ENCODE measurements at regions not wholly inside any gene's neighbourhood (a gene's known extent, or its start where the extent isn't known, plus 50 kb on each side); places are given as distances from the start of the nearest gene placed in this dataset.
"Not testable (repeated sequence)": the region's sequence is repeated elsewhere in the genome, so short reads cannot be mapped to it uniquely, and the experiment has no call there.

DNA sequence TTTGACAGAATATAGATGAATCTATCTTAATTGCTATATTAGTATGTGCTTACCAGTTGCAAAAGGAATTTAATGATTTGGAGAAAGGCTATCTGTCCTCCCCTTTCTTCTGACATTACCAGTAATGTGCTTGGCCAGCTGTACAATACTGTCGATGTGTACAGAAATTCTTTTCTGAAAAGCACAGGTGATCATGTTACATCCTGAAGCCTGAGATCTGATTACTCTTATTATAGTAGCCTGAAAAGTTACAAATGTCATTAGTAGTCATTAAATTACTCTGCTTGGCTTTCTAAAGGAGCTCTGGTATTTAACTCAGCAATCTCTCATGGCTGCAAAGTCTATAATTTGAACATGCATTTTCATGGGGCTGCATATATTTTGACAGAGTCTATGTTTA is 209.8 kb downstream of the PTPRC start:
- DNase-seq, result peak in 1 of 2 experiments; percentile 34
- H3K4me1 ChIP-seq, result peaks cover 9% of the 10 kb centered on the region
- H3K27me3 ChIP-seq, result no peaks in the 10 kb centered on the region
- H3K36me3 ChIP-seq, result no peaks in the 10 kb centered on the region
- H3K9me3 ChIP-seq (replicated peaks), result no peaks in the 10 kb centered on the region
- H3K27ac ChIP-seq, result peak overlapping the region; percentile 32
- no peak overlapping the region for H3K4me3 ChIP-seq

DNA sequence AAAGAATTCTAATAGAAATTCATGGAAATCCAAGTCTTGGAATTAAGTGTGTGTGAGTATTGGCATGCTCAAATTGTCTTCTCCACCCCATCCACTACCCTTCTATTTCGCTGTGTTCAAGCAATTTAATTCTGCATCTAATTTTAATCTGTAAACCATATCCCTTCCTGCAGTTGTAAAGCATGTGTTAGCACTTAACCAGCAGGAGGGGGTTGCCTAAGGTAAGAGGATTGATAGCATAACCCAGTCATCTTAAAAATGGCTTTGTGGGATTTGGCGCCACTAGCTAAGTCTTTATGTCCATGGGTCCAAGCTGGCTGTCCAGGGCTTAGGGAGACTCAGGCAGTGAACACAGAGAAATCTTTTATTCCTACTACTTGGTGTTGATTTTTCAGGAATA is 210.3 kb downstream of the PTPRC start:
- Histone ChIP-seq H3K9me3 (replicated peaks) (no peaks in the 10 kb centered on the region), H3K27me3 (no peaks in the 10 kb centered on the region), H3K4me3 (no peak overlapping the region), H3K36me3 (no peaks in the 10 kb centered on the region), H3K27ac (no peak overlapping the region; the same call in 1 of the 2 replicates), H3K4me1 (peaks cover 9% of the 10 kb centered on the region)
- DNase-seq, result peak in 1 of 2 experiments; percentile 28

DNA sequence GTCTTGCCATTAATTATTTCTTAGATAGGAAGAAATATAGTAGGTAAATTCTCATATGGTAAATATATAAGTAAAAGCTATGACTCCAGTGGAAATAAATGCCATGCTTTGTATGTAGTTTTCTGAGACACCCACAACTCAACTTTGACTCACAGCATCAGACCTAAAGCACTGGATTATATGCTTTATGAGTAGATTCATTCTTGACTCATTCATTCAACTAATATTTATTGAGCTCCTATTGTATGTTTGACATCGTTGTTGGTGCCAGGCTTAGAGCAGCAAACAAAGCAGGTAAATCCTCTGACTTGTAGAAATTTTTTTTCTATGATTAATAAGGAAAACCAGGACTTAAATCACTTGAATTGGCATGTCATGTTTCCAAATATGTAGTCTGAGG is 211.4 kb downstream of the PTPRC start:
- Histone ChIP-seq H3K36me3 (no peaks in the 10 kb centered on the region), H3K4me1 (peaks cover 9% of the 10 kb centered on the region), H3K27ac (no peak overlapping the region), H3K9me3 (replicated peaks) (no peaks in the 10 kb centered on the region), H3K4me3 (no peak overlapping the region), H3K27me3 (no peaks in the 10 kb centered on the region)
- DNase-seq, result no peak

DNA sequence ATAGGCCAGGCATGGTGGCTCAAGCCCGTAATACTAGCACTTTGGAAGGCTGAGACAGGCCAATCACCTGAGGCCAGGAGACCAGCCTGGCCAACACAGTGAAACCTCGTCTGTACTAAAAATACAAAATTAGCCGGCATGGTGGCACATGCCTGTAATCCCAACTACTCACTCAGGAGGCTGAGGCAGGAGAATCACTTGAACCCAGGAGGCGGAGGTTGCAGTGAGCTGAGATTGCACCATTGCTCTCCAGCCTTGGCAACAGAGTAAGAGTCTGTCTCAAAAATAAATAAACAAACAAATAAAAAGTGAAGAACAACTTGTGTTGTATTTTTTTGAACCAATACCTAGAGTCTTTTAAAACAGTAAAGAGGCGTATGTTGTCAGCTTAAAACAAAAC is 212.1 kb downstream of the PTPRC start:
- not testable (repeated sequence) for H3K4me3 ChIP-seq; DNase-seq; H3K36me3 ChIP-seq; H3K27me3 ChIP-seq; H3K27ac ChIP-seq; H3K9me3 ChIP-seq (replicated peaks); H3K4me1 ChIP-seq

DNA sequence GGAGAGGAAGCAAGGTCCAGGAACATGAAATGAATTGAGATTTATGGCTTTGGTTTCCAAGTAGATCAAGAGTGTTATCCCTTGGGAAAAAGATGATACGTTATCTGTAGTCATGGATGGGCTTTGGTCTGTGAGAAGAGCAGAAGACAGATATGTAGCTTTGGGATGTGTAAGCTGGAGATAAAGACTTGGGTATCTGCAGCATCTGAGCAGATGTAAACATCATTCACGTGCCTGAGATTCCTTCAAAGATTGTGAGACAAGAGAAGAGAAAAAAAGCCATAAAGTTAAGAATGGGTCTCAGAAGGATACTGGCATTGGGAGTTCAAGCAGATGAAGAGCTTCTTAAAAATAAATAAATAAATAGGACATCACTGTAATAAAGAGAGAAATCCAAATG is 217.8 kb downstream of the PTPRC start:
- Histone ChIP-seq H3K4me3 (no peak overlapping the region), H3K27me3 (no peaks in the 10 kb centered on the region), H3K4me1 (no peaks in the 10 kb centered on the region), H3K9me3 (replicated peaks) (no peaks in the 10 kb centered on the region), H3K27ac (no peak overlapping the region), H3K36me3 (no peaks in the 10 kb centered on the region)
- no peak for DNase-seq

DNA sequence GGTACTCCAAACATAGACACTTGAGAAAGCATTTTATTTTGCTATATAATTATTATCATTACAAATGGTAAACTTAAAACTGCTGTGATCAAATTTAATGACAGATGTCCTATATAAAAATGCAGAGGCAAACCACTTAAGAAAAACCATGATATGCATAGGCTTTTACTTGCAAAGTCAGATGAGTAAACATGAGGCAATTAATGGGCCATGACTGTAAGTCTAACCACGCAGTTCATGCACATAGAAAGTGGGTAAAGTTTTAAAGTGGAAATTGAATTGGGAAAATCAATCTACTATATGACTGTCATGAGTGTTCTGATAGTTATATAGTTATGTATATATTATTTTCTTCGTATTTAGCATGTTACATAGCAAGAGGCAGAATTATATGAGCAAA is 219.2 kb downstream of the PTPRC start:
- Histone ChIP-seq H3K27me3 (no peaks in the 10 kb centered on the region), H3K4me1 (no peaks in the 10 kb centered on the region), H3K9me3 (replicated peaks) (no peaks in the 10 kb centered on the region), H3K36me3 (no peaks in the 10 kb centered on the region), H3K27ac (no peak overlapping the region), H3K4me3 (no peak overlapping the region)
- no peak for DNase-seq

DNA sequence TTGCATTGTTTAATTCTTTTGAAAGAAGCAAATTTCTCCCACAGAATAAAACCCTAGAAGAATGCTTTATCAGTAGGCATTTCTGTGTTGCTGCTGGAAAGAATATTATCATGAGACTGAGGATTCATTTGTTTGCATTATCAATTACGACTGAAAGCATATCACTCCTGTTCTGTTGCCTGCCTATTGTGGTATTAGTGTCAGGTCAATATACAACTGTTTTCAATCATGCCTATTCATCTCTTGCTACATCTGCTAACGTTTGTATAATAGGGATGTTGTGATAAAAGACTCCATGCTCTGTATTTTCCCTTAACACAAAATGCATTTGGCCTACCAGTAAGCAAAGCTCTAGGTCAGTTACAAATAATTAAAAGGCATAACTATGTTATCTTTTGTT is 221.5 kb downstream of the PTPRC start:
- Histone ChIP-seq H3K4me1 (no peaks in the 10 kb centered on the region), H3K9me3 (replicated peaks) (no peaks in the 10 kb centered on the region), H3K27me3 (no peaks in the 10 kb centered on the region), H3K27ac (no peak overlapping the region), H3K4me3 (no peak overlapping the region), H3K36me3 (no peaks in the 10 kb centered on the region)
- DNase-seq, result no peak

DNA sequence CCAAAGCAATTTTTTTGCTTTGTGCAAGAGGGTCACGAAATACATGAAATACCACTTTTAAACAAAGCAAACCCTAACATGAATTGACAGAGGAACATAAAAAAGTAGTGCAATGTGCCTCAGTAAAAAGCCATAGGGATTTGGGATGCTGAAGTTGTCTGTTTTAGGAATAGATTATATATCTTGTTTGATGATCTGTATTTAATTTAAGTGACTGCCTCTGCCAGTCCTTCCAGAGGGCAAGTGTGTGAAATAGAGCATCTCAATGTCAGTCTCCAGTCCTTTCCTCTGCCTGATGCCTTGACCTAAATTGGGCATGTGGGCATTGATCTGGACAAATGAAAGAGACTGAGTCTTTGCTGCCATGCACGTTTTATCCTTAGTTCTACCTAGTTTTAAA is 222.8 kb downstream of the PTPRC start:
- no peak overlapping the region for H3K27ac ChIP-seq
- H3K27me3 ChIP-seq, result no peaks in the 10 kb centered on the region
- no peaks in the 10 kb centered on the region for H3K36me3 ChIP-seq
- H3K4me3 ChIP-seq, result no peak overlapping the region
- H3K9me3 ChIP-seq (replicated peaks), result no peaks in the 10 kb centered on the region
- DNase-seq, result no peak
- H3K4me1 ChIP-seq, result no peaks in the 10 kb centered on the region

DNA sequence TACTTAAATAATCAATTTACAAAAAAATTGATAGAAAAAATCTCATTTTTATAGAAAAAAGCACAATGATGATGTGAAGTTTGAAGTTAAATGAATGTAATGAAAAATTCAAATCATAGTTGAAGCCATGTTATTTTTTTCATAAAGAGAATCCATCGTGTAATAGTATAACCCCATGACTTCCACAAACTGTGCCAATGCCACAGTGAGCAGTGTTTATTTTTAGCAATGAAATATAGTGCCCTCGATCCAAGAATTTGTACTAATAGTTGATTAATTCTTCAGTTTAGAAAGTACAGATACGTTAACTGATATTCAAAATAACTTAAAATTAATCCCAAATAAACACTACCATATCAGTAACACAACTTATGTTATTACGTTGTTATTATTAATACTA is 225.9 kb downstream of the PTPRC start:
- no peak for DNase-seq
- H3K27me3 ChIP-seq, result no peaks in the 10 kb centered on the region
- no peaks in the 10 kb centered on the region for H3K9me3 ChIP-seq (replicated peaks)
- no peak overlapping the region for H3K27ac ChIP-seq
- no peaks in the 10 kb centered on the region for H3K4me1 ChIP-seq
- no peaks in the 10 kb centered on the region for H3K36me3 ChIP-seq
- H3K4me3 ChIP-seq, result no peak overlapping the region

DNA sequence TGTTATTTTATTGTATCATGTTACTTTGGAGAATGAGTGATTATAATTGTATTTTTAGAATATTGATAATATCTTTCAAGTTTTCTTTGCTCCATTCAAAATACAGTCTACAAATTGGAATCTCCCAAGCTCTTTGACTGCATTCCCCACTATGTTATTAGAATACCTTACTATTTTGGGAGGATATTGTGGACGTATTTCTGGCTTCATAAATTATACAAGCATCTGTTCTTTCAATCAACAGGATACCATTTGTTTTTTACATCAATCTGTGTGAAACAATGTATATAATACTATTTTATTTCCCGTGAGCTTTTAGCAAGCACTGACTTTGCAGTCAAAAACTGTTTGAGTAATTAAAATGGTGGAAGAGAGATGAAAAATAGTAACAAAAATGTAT is 226.5 kb downstream of the PTPRC start:
- no peak overlapping the region for H3K27ac ChIP-seq
- no peak overlapping the region for H3K4me3 ChIP-seq
- no peak for DNase-seq

DNA sequence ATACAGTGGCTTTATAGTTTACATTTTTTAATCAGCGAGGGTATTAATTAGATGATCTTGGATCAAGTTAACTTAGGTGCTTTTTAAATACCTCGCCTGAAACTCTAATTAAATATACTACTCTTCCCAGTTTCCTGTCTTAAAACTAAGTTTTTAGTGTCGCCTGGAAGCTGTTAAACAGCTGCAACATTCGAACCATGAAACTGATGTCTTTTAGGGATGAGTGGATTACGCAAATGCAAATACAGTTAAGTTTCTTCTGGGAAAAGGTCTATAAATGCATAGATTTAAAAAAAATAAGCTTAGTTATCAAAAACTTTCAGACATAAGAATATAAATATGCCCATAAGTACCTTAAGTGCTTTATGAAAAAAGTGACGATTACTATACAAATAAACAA is 228.3 kb downstream of the PTPRC start:
- H3K9me3 ChIP-seq (replicated peaks), result no peaks in the 10 kb centered on the region; the same call in 1 of the 2 replicates
- no peak for DNase-seq

More for the DNA sequence above, 226.5 kb downstream of the PTPRC start:
- Histone ChIP-seq H3K4me1 (no peaks in the 10 kb centered on the region), H3K27me3 (no peaks in the 10 kb centered on the region), H3K36me3 (no peaks in the 10 kb centered on the region), H3K9me3 (replicated peaks) (no peaks in the 10 kb centered on the region)

DNA sequence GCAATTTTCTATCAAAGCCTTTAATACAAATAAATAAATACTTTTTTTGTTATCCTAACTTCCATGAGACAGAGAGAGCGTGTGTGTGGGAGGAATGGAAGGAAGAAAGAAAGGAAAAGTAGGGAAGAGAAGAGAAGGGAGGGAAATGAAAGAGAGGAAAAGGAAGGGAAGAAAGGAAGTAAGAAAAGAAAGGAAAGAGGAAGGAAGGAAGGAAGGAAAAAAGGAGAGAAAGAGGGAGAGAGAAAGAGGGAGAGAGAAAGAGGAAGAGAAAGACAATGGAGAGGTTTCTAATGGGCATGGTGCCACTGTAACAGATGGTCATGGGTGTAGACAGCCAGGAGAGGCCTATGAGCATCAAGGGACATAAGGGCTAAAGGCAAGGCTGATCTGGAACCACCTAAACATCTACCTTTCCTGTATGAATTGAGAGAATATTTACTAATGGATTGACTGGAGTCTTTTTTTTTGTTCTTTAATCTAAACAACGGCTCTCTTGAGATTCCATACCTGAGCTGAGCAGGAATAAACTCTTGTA is 234.9 kb downstream of the PTPRC start:
- H3K9me3 ChIP-seq (replicated peaks), result no peaks in the 10 kb centered on the region; the same call in 1 of the 2 replicates
- H3K4me3 ChIP-seq, result no peak overlapping the region
- H3K36me3 ChIP-seq, result no peaks in the 10 kb centered on the region
- no peak for DNase-seq
- H3K27ac ChIP-seq, result no peak overlapping the region
- H3K27me3 ChIP-seq, result no peaks in the 10 kb centered on the region
- no peaks in the 10 kb centered on the region for H3K4me1 ChIP-seq

More for the DNA sequence above, 228.3 kb downstream of the PTPRC start:
- Histone ChIP-seq H3K27ac (no peak overlapping the region), H3K36me3 (no peaks in the 10 kb centered on the region), H3K27me3 (no peaks in the 10 kb centered on the region), H3K4me1 (no peaks in the 10 kb centered on the region), H3K4me3 (no peak overlapping the region)

DNA sequence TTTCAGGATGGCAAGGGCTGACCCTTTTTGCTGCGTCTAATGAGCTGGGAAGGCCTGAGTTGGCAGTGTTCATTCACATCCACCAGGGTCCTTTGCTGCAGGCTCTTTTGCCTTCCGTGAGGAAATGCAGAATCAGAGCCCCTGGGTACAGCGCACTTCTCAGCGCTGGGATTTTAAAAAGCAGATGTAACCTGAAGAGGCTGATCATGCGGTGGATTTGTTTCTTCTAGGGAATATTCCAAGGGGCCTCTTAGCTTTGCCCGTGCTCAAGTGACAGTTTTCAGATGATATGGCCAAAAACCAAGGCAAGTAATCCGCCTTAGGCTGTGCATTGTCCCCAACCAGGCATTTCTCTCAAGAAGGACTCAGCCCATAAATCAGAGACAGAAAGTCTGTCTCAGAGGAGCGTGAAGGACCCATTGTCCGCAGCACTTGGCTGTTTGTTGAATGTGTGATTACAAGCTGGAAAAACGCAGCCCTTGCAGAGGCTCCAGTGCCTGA is 237.6 kb downstream of the PTPRC start:
- DNase-seq, result peak; percentile 34 to 60
- peak overlapping the region; percentile 46 for H3K4me3 ChIP-seq
- H3K27me3 ChIP-seq, result no peaks in the 10 kb centered on the region
- no peaks in the 10 kb centered on the region; the same call in 1 of the 2 replicates for H3K9me3 ChIP-seq (replicated peaks)
- no peaks in the 10 kb centered on the region for H3K36me3 ChIP-seq
- peak overlapping the region; percentile 63 for H3K27ac ChIP-seq
- 0 out of 2 replicates have a peak, but pooled peaks cover 2% of the 10 kb centered on the region for H3K4me1 ChIP-seq

DNA sequence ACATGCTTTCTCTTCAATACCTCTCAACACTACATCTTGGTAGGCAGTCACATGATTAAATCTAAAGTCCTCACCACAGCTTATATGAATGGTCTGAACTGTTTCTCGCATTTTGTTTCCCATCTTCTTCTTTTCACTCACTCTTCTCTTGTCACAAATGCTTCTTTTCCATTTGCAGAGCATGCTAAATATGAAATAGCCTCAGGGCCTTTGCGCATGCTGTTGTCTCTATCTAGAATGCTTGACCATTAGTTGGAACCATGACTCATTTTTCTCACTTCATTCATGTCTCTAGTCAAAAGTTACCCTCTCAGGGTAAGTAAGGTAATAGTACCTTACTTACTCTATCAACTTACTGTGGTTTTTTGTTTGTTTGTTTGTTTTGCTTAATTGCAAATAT is 239.7 kb downstream of the PTPRC start:
- no peaks in the 10 kb centered on the region for H3K27me3 ChIP-seq
- H3K36me3 ChIP-seq, result no peaks in the 10 kb centered on the region
- no peaks in the 10 kb centered on the region for H3K9me3 ChIP-seq (replicated peaks)
- H3K4me1 ChIP-seq, result 0 out of 2 replicates have a peak, but pooled peaks cover 3% of the 10 kb centered on the region
- H3K4me3 ChIP-seq, result no peak overlapping the region
- no peak overlapping the region for H3K27ac ChIP-seq
- no peak for DNase-seq

DNA sequence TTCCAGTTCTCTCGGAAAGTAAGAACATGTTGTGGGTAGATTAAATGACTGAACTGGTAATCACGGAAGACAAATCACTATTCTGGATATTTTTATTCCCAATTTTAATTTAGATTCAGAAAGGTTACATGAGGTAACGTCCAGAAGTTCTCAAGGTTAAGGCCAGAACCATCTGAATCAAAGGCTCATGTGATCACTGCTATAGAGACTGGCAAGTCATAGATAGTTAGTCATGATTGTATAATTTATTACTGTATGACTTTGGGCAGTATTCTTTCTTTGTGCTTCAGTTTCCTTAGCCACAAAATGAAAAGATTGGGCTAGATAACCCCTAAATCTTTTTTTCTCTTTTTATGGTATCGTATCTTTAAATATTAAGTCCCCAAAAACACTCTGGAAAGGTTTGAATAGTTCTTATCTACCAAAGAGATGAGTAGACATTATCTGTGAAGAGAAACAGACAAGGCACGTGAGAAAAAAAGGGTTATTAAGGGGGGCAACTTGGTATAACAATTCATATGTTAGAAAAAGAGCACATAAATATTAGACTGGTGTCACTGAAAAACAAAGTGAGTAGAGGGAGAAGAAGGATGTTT is 241.0 kb downstream of the PTPRC start:
- H3K27ac ChIP-seq, result no peak overlapping the region

DNA sequence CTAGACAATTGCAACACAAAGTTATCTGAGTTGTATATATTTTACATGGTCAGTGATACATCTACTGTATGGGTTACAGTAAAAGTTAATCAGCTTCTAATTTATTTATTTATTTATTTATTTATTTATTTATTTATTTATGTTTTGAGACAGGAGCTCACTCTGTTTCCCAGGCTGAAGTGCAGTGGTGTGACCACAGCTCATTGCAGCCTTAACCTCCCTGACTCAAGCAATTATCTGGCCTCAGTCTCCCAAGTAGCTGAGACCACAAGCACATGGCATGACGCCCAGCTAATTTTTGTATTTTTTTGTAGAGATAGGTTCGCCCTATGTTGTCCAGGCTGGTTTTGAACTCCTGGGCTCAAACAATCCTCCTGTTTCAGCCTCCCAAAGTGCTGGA is 241.6 kb downstream of the PTPRC start:
- no peaks in the 10 kb centered on the region for H3K27me3 ChIP-seq
- no peak overlapping the region; the same call in 1 of the 2 replicates for H3K27ac ChIP-seq
- no peaks in the 10 kb centered on the region for H3K9me3 ChIP-seq (replicated peaks)
- no peak for DNase-seq
- no peaks in the 10 kb centered on the region for H3K36me3 ChIP-seq
- H3K4me1 ChIP-seq, result 0 out of 2 replicates have a peak, but pooled peaks cover 3% of the 10 kb centered on the region
- no peak overlapping the region for H3K4me3 ChIP-seq

More for the DNA sequence above, 241.0 kb downstream of the PTPRC start:
- H3K4me3 ChIP-seq, result no peak overlapping the region
- H3K27me3 ChIP-seq, result no peaks in the 10 kb centered on the region
- H3K36me3 ChIP-seq, result no peaks in the 10 kb centered on the region
- 0 out of 2 replicates have a peak, but pooled peaks cover 3% of the 10 kb centered on the region for H3K4me1 ChIP-seq
- DNase-seq, result no peak
- no peaks in the 10 kb centered on the region for H3K9me3 ChIP-seq (replicated peaks)

All from SJCRH30 (cell line).